ENCODE measurements at regions not wholly inside any gene's neighbourhood (a gene's known extent, or its start where the extent isn't known, plus 50 kb on each side); places are given as distances from the start of the nearest gene placed in this dataset.

DNA sequence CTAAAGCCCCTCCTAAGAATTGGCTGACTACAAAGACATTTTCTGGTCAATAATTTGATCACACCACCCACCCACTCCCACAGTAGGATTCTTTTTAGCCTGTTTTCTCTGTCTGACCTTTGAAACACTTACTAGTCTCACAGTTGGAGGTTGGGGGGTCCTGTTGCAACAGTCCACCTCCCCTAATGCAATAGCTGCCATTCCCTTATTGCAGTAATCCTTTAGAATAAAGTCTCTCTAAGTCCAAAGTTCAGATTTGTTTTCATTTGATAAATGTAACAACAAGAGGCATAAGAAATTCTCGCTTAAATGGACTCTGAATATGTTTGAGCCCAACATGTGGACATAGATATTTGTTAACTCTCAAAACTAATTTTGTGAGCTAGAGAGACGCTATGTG, 1326.8 kb upstream of the TMEFF2 start:
- TF ChIP-seq, protein P1, sequence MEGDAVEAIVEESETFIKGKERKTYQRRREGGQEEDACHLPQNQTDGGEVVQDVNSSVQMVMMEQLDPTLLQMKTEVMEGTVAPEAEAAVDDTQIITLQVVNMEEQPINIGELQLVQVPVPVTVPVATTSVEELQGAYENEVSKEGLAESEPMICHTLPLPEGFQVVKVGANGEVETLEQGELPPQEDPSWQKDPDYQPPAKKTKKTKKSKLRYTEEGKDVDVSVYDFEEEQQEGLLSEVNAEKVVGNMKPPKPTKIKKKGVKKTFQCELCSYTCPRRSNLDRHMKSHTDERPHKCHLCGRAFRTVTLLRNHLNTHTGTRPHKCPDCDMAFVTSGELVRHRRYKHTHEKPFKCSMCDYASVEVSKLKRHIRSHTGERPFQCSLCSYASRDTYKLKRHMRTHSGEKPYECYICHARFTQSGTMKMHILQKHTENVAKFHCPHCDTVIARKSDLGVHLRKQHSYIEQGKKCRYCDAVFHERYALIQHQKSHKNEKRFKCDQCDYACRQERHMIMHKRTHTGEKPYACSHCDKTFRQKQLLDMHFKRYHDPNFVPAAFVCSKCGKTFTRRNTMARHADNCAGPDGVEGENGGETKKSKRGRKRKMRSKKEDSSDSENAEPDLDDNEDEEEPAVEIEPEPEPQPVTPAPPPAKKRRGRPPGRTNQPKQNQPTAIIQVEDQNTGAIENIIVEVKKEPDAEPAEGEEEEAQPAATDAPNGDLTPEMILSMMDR (IDR thresholded peaks at IDR 0.05), result no peak
- no peak for TF ChIP-seq EP300 (IDR thresholded peaks at IDR 0.05)
- TF ChIP-seq POLR2AphosphoS5 (IDR thresholded peaks at IDR 0.05), result no peak

Data from suprapubic skin (tissue), 4 donors.